IMR-90 (cell line): ENCODE measurements at regions not wholly inside any gene's neighbourhood (a gene's known extent, or its start where the extent isn't known, plus 50 kb on each side); places are given as distances from the start of the nearest gene placed in this dataset.

Experiments used
- BHLHE40 ChIP-seq: fragments of 150-350 bp; IDR thresholded peaks from 2 replicates; pipeline ENCODE4 v1.6.1; 2016; ENCODE audit warnings: mild to moderate bottlenecking, low read depth, low read length
- CHD1 ChIP-seq: IDR thresholded peaks from 2 replicates; pipeline ENCODE4 v1.6.1; 2012; ENCODE audit warnings: low read depth, low read length, improper control_type of control experiment
- MAFK ChIP-seq: IDR thresholded peaks from 2 replicates; pipeline ENCODE4 v1.6.1; 2012; ENCODE audit warnings: low read depth, low read length, improper control_type of control experiment
- MXI1 ChIP-seq: IDR thresholded peaks from 2 replicates; pipeline ENCODE4 v1.6.1; 2012; ENCODE audit warnings: low read depth, mild to moderate bottlenecking, low read length, moderate library complexity, borderline replicate concordance
- POLR2A ChIP-seq: IDR thresholded peaks from 2 replicates; pipeline ENCODE4 v1.6.1; 2012; ENCODE audit warnings: mild to moderate bottlenecking, low read depth, low read length
- RAD21 ChIP-seq: IDR thresholded peaks from 2 replicates; pipeline ENCODE4 v1.6.1; 2012; ENCODE audit warnings: low read length, improper control_type of control experiment
- RFX5 ChIP-seq: IDR thresholded peaks from 2 replicates; pipeline ENCODE4 v1.8.0; 2012; ENCODE audit warnings: low read depth, mild to moderate bottlenecking, low read length, moderate library complexity
- SMC3 ChIP-seq: fragments of 150-350 bp; IDR thresholded peaks from 2 replicates; pipeline ENCODE4 v1.6.1; 2016; ENCODE audit warnings: low read depth, mild to moderate bottlenecking, antibody characterized with exemption, low read length, moderate library complexity
- TF ChIP-seq, protein P1 (sequence below): conservative IDR thresholded peaks from 2 replicates; pipeline ENCODE4 v1.5.1; 2012; ENCODE audit warnings: mild to moderate bottlenecking, low read depth, low read length, improper control_type of control experiment
- TF ChIP-seq, protein P2 (sequence below): fragments of 150-350 bp; IDR thresholded peaks from 2 replicates; pipeline ENCODE4 v1.6.1; 2017; ENCODE audit warnings: mild to moderate bottlenecking, antibody characterized with exemption, low read length, low read depth
- TF ChIP-seq, protein P3 (sequence below): fragments of 150-350 bp; IDR thresholded peaks from 2 replicates; pipeline ENCODE4 v1.6.1; 2016; ENCODE audit warnings: low read depth, mild to moderate bottlenecking, low read length, moderate library complexity, borderline replicate concordance

DNA sequence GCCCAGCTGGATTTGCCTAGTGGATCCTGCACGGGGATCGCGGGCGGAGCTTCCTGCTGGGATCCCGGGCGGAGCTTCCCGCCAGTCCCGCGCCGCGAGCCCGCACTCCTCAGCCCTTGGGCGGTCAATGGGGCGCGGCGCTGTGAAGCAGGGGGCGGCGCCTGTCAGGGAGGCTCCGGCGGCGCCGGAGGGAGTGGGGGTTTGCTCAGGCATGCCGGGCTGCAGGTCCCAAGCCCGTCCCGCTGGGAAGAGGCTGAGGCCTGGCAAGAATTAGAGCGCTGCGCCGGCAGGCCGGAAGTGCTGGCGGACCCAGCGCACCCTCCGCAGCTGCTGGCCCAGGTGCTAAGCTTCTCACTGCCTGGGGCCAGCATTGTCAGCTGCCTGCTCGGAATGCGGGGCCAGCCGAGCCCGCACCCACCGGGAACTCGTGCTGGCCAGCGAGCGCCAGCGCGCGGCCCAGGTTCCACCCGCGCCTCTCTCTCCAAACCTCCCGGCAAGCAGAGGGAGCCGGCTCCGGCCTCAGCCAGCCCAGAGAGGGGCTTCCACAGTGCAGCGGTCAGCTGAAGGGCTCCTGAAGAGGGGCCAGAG lies 119.6 kb downstream of the PRR20E start:
- TF ChIP-seq POLR2A (no peak), MAFK (no peak), RFX5 (no peak), RAD21 (no peak), MXI1 (no peak), BHLHE40 (no peak), CHD1 (no peak), SMC3 (no peak)
- TF ChIP-seq, protein P1, sequence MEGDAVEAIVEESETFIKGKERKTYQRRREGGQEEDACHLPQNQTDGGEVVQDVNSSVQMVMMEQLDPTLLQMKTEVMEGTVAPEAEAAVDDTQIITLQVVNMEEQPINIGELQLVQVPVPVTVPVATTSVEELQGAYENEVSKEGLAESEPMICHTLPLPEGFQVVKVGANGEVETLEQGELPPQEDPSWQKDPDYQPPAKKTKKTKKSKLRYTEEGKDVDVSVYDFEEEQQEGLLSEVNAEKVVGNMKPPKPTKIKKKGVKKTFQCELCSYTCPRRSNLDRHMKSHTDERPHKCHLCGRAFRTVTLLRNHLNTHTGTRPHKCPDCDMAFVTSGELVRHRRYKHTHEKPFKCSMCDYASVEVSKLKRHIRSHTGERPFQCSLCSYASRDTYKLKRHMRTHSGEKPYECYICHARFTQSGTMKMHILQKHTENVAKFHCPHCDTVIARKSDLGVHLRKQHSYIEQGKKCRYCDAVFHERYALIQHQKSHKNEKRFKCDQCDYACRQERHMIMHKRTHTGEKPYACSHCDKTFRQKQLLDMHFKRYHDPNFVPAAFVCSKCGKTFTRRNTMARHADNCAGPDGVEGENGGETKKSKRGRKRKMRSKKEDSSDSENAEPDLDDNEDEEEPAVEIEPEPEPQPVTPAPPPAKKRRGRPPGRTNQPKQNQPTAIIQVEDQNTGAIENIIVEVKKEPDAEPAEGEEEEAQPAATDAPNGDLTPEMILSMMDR, result no peak
- TF ChIP-seq, protein P2, sequence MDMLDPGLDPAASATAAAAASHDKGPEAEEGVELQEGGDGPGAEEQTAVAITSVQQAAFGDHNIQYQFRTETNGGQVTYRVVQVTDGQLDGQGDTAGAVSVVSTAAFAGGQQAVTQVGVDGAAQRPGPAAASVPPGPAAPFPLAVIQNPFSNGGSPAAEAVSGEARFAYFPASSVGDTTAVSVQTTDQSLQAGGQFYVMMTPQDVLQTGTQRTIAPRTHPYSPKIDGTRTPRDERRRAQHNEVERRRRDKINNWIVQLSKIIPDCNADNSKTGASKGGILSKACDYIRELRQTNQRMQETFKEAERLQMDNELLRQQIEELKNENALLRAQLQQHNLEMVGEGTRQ, result no peak
- TF ChIP-seq, protein P3, sequence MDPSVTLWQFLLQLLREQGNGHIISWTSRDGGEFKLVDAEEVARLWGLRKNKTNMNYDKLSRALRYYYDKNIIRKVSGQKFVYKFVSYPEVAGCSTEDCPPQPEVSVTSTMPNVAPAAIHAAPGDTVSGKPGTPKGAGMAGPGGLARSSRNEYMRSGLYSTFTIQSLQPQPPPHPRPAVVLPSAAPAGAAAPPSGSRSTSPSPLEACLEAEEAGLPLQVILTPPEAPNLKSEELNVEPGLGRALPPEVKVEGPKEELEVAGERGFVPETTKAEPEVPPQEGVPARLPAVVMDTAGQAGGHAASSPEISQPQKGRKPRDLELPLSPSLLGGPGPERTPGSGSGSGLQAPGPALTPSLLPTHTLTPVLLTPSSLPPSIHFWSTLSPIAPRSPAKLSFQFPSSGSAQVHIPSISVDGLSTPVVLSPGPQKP, result no peak
